Panc1 (cell line): ENCODE measurements at regions not wholly inside any gene's neighbourhood (a gene's known extent, or its start where the extent isn't known, plus 50 kb on each side); places are given as distances from the start of the nearest gene placed in this dataset.

Experiments
- ATAC-seq: fragments of 200-7000 bp; cut with Tn5 transposase; 2 replicates; pipeline ENCODE4 v1.9.1; 2020; ENCODE audit warnings: mild to moderate bottlenecking, moderate library complexity
- BruUV-seq: library from RNA; stranded (reverse); fragments of 400-500 nt; replicated peaks from 2 replicates; lab custom pipeline; 2021; lab: Mats Ljungman, UMichigan
- CTCF ChIA-PET: fragments of 300-600 bp; sonication (Branson Sonifier 250); formaldehyde crosslinking; loops from one replicate; lab custom pipeline; 2022; ENCODE audit warnings: antibody characterized with exemption; lab: Charles Lee
- POLR2A ChIA-PET: fragments of 300-600 bp; sonication (Branson Sonifier 250); formaldehyde crosslinking; loops from one replicate; lab custom pipeline; 2022; ENCODE audit warnings: antibody characterized with exemption; lab: Charles Lee
- DNase-seq: peaks from one replicate; pipeline ENCODE4 v3.0.0-alpha.2; 2010; ENCODE audit warnings: low read depth, low spot score
- H3K27ac ChIP-seq: 2 replicates; pipeline ENCODE4 v1.5.1; 2011; ENCODE audit warnings: mild to moderate bottlenecking, low read length, inconsistent platforms
- H3K27me3 ChIP-seq: fragments of 200-500 bp; sonication (Bioruptor generic); 2 replicates; pipeline ENCODE4 v1.6.0; 2014; ENCODE audit warnings: low read length, inconsistent platforms; ENCODE audit not compliant: control insufficient read depth, insufficient read depth
- H3K36me3 ChIP-seq: fragments of 200-500 bp; sonication (Bioruptor generic); 2 replicates; pipeline ENCODE4 v1.5.1; 2014; ENCODE audit warnings: inconsistent platforms, mild to moderate bottlenecking, low read length, moderate library complexity; ENCODE audit not compliant: control insufficient read depth, insufficient read depth
- H3K4me1 ChIP-seq: 2 replicates; pipeline ENCODE4 v1.5.1; 2011; ENCODE audit warnings: inconsistent platforms, mild to moderate bottlenecking, low read length, moderate library complexity; ENCODE audit not compliant: control insufficient read depth, insufficient read depth
- H3K4me3 ChIP-seq, 2 experiments: 2 replicates each; pipeline ENCODE4 v1.5.1; 2011 to 2012; ENCODE audit warnings: low read depth in 2 of 2, low read length in 2 of 2, mild to moderate bottlenecking in 2 of 2, inconsistent platforms in 1 of 2, moderate library complexity in 1 of 2
- H3K9me3 ChIP-seq: fragments of 200-500 bp; sonication (Bioruptor generic); 2 replicates; pipeline ENCODE4 v1.5.1; 2014; ENCODE audit warnings: low read depth, mild to moderate bottlenecking, inconsistent platforms, low read length, moderate library complexity; ENCODE audit not compliant: control insufficient read depth, insufficient read depth
- CTCF ChIP-seq: fragments of 450-650 bp; IDR thresholded peaks from 2 replicates; pipeline ENCODE4 v1.5.1; 2017; ENCODE audit warnings: mild to moderate bottlenecking
- POLR2AphosphoS5 ChIP-seq: IDR thresholded peaks from 2 replicates; pipeline ENCODE4 v1.6.1; 2012; ENCODE audit warnings: mild to moderate bottlenecking, low read depth, low read length, moderate library complexity
- REST ChIP-seq, 2 experiments: IDR thresholded peaks; 2 replicates each; pipeline ENCODE4 v1.6.1; 2011 to 2012; ENCODE audit warnings: low read depth in 2 of 2, control low read depth in 1 of 2, low read length in 1 of 2, mild to moderate bottlenecking in 1 of 2, moderate library complexity in 1 of 2; ENCODE audit not compliant: insufficient read depth in 1 of 2
- SIN3A ChIP-seq: IDR thresholded peaks from 2 replicates; pipeline ENCODE4 v1.6.1; 2012; ENCODE audit warnings: low read depth, mild to moderate bottlenecking, low read length, moderate library complexity, borderline replicate concordance; ENCODE audit not compliant: insufficient read depth
- TCF7L2 ChIP-seq: IDR thresholded peaks from 2 replicates; pipeline ENCODE4 v1.6.1; 2011; ENCODE audit warnings: mild to moderate bottlenecking, low read depth, low read length, inconsistent platforms
- in situ Hi-C: cut with HindIII; loops from 2 replicates; pipeline ENCODE4 v1.10.0; 2016; ENCODE audit warnings: low sequenced_read_pairs, low pct_unique_long_range_greater_than_20kb
- intact Hi-C: fragments of 100-400 bp; cut with micrococcal nuclease; formaldehyde crosslinking; loops from one replicate; pipeline ENCODE4 v1.10.0; 2022; ENCODE audit not compliant: unreplicated experiment

- TF ChIP-seq CTCF (no peak), POLR2AphosphoS5 (no peak), TCF7L2 (no peak), SIN3A (no peak)
- Histone ChIP-seq H3K27me3 (no peaks in the 10 kb centered on the region), H3K36me3 (no peaks in the 10 kb centered on the region), H3K4me3 (no peak overlapping the region), H3K9me3 (no peaks in the 10 kb centered on the region), H3K27ac (no peak overlapping the region), H3K4me1 (no peaks in the 10 kb centered on the region)
- ChIA-PET CTCF (no interaction called here), POLR2A (no interaction called here)
- in situ Hi-C loops (no loop called here), intact Hi-C loops (no loop called here)
- BruUV-seq, result no TSS peak
- ATAC-seq (no peak), DNase-seq (no peak)
These were observed 359.5 kb upstream of the FGF16 start for GRCh38 chrX:77087529-77088169.

- Histone ChIP-seq H3K4me3 (no peak overlapping the region), H3K27ac (no peak overlapping the region), H3K27me3 (no peaks in the 10 kb centered on the region), H3K4me1 (no peaks in the 10 kb centered on the region), H3K36me3 (no peaks in the 10 kb centered on the region), H3K9me3 (no peaks in the 10 kb centered on the region)
- CTCF ChIA-PET, result no interaction called here
- ATAC-seq, result no peak
- TF ChIP-seq REST (IDR thresholded peaks at IDR 0.05; ENCODE audit: insufficient read depth in 1 of 2, low read depth in 2 of 2, low read length in 1 of 2), result no peak
- TF ChIP-seq CTCF, result no peak
- TF ChIP-seq POLR2AphosphoS5, result no peak
- no peak for TF ChIP-seq SIN3A
- TF ChIP-seq TCF7L2, result no peak
- BruUV-seq, result no TSS peak
- POLR2A ChIA-PET, result no interaction called here
- intact Hi-C loops, result no loop called here
- DNase-seq, result no peak
- in situ Hi-C loops, result no loop called here
These were observed 359.0 kb upstream of the FGF16 start for GRCh38 chrX:77088233-77088632.
